ENCODE measurements at regions not wholly inside any gene's neighbourhood (a gene's known extent, or its start where the extent isn't known, plus 50 kb on each side); places are given as distances from the start of the nearest gene placed in this dataset.

DNA sequence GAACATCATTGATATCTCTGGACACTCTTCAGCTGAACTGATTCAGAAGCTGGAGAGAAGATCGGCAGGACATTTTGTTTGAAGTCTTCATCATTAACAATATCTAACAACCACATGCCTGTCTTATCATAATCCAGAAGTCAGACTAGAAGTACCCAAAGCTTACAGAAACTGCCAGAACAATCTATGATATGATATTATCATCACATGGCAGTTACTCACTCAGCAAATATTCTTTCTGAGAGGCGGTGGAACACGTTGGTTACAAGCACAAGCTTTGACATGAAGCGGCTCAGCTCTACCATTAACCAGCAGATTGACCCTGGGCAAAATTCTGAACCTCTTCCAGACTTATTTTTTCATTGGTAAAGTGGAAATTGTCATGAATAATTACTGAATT, 69.4 kb upstream of the KIT start:
- TF ChIP-seq, protein P1, sequence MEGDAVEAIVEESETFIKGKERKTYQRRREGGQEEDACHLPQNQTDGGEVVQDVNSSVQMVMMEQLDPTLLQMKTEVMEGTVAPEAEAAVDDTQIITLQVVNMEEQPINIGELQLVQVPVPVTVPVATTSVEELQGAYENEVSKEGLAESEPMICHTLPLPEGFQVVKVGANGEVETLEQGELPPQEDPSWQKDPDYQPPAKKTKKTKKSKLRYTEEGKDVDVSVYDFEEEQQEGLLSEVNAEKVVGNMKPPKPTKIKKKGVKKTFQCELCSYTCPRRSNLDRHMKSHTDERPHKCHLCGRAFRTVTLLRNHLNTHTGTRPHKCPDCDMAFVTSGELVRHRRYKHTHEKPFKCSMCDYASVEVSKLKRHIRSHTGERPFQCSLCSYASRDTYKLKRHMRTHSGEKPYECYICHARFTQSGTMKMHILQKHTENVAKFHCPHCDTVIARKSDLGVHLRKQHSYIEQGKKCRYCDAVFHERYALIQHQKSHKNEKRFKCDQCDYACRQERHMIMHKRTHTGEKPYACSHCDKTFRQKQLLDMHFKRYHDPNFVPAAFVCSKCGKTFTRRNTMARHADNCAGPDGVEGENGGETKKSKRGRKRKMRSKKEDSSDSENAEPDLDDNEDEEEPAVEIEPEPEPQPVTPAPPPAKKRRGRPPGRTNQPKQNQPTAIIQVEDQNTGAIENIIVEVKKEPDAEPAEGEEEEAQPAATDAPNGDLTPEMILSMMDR (IDR thresholded peaks at IDR 0.05 in 2 of 3, conservative IDR thresholded peaks at IDR 0.05 in 1 of 3; ENCODE audit: insufficient read depth in 2 of 3, low read depth in 1 of 3, low read length in 3 of 3): no peak
- TF ChIP-seq MYC (IDR thresholded peaks at IDR 0.05; ENCODE audit: low read depth, low read length) (0 out of 2 replicates have a peak, but pooled peaks have one; percentile 63), MYC (CRISPR knock-in tag; IDR thresholded peaks at IDR 0.05; ENCODE audit: borderline replicate concordance, low read depth) (no peak), EP300 (IDR thresholded peaks at IDR 0.05; ENCODE audit: low read length) (peak; percentile 93), RBM17 (IDR thresholded peaks at IDR 0.05; ENCODE audit: borderline replicate concordance, low read depth, low read length) (no peak), CHD1 (IDR thresholded peaks at IDR 0.05; ENCODE audit: low read length) (no peak), ZNF583 (CRISPR knock-in tag; IDR thresholded peaks at IDR 0.05) (no peak), CBFB (CRISPR knock-in tag; IDR thresholded peaks at IDR 0.05) (no peak), CHD4 (IDR thresholded peaks at IDR 0.05; ENCODE audit: insufficient read depth, insufficient replicate concordance, low read depth, low read length, poor library complexity, severe bottlenecking) (no peak), SAFB2 (IDR thresholded peaks at IDR 0.05; ENCODE audit: borderline replicate concordance, low read depth, low read length, severe bottlenecking) (no peak)
